KMS-11 (cell line): ENCODE measurements at regions not wholly inside any gene's neighbourhood (a gene's known extent, or its start where the extent isn't known, plus 50 kb on each side); places are given as distances from the start of the nearest gene placed in this dataset.
"Not testable (repeated sequence)": the region's sequence is repeated elsewhere in the genome, so short reads cannot be mapped to it uniquely, and the experiment has no call there.

Source experiments
- H2AFZ ChIP-seq: fragments of 200-600 bp; sonication (generic); 2 replicates; pipeline ENCODE4 v1.6.1; 2016; ENCODE audit warnings: antibody characterized with exemption, mixed run types, low read depth
- H3K27ac ChIP-seq: fragments of 200-600 bp; sonication (generic); 2 replicates; pipeline ENCODE4 v1.6.1; 2016; ENCODE audit warnings: mild to moderate bottlenecking, mixed run types
- H3K27me3 ChIP-seq: fragments of 200-600 bp; sonication (generic); 2 replicates; pipeline ENCODE4 v1.6.1; 2017; ENCODE audit warnings: mild to moderate bottlenecking, low read depth, mixed run types, moderate library complexity; ENCODE audit not compliant: insufficient read depth
- H3K36me3 ChIP-seq: fragments of 200-600 bp; sonication (generic); 2 replicates; pipeline ENCODE4 v1.6.1; 2017; ENCODE audit warnings: mild to moderate bottlenecking, mixed run types; ENCODE audit not compliant: insufficient read depth
- H3K4me1 ChIP-seq: fragments of 200-600 bp; sonication (generic); 2 replicates; pipeline ENCODE4 v1.6.1; 2016; ENCODE audit warnings: mild to moderate bottlenecking, low read depth, mixed run types; ENCODE audit not compliant: poor library complexity, severe bottlenecking
- H3K4me2 ChIP-seq: fragments of 200-600 bp; sonication (generic); 2 replicates; pipeline ENCODE4 v1.7.0; 2016; ENCODE audit warnings: mild to moderate bottlenecking, mixed run types
- H3K4me3 ChIP-seq: fragments of 200-600 bp; sonication (generic); IDR thresholded peaks from 2 replicates; pipeline ENCODE4 v1.6.1; 2017; ENCODE audit warnings: low read depth, low read length, mixed read lengths; ENCODE audit not compliant: insufficient read depth
- H3K79me2 ChIP-seq: fragments of 200-600 bp; sonication (generic); 2 replicates; pipeline ENCODE4 v1.6.1; 2016; ENCODE audit warnings: low read depth, mixed run types; ENCODE audit not compliant: insufficient read depth
- H3K9ac ChIP-seq: fragments of 200-600 bp; sonication (generic); 2 replicates; pipeline ENCODE4 v1.6.1; 2016; ENCODE audit warnings: mild to moderate bottlenecking, mixed run types
- H4K20me1 ChIP-seq: fragments of 200-600 bp; sonication (generic); 2 replicates; pipeline ENCODE4 v1.6.1; 2016; ENCODE audit warnings: mild to moderate bottlenecking, mixed run types; ENCODE audit not compliant: insufficient read depth
- TF ChIP-seq, protein P1 (sequence below): fragments of 200-600 bp; sonication (generic); conservative IDR thresholded peaks from 2 replicates; pipeline ENCODE4 v1.6.1; 2017; ENCODE audit warnings: low read depth, mild to moderate bottlenecking, antibody characterized with exemption, low read length, moderate library complexity, mixed read lengths

DNA sequence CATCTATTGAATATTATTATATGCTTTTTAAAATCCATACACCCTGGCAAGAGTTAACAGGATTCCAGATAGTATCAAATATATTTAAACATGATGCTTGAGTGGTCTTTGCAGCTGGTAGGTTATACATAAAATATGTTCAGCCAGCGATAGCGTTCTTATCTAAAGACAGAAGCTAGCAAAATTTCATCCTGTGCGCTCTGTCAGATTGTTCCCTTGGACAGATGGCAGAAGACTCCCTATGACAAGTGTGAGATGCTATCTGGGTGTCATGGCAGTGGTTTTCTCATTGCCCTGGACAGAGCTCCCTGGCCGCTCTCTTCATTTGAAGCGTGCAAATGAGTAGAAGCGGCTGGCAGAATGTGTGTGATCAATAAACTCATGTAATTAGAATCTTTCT, 175.2 kb upstream of the SOX14 start:
- TF ChIP-seq, protein P1, sequence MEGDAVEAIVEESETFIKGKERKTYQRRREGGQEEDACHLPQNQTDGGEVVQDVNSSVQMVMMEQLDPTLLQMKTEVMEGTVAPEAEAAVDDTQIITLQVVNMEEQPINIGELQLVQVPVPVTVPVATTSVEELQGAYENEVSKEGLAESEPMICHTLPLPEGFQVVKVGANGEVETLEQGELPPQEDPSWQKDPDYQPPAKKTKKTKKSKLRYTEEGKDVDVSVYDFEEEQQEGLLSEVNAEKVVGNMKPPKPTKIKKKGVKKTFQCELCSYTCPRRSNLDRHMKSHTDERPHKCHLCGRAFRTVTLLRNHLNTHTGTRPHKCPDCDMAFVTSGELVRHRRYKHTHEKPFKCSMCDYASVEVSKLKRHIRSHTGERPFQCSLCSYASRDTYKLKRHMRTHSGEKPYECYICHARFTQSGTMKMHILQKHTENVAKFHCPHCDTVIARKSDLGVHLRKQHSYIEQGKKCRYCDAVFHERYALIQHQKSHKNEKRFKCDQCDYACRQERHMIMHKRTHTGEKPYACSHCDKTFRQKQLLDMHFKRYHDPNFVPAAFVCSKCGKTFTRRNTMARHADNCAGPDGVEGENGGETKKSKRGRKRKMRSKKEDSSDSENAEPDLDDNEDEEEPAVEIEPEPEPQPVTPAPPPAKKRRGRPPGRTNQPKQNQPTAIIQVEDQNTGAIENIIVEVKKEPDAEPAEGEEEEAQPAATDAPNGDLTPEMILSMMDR = no peak
- no peak overlapping the region for H3K27ac ChIP-seq

DNA sequence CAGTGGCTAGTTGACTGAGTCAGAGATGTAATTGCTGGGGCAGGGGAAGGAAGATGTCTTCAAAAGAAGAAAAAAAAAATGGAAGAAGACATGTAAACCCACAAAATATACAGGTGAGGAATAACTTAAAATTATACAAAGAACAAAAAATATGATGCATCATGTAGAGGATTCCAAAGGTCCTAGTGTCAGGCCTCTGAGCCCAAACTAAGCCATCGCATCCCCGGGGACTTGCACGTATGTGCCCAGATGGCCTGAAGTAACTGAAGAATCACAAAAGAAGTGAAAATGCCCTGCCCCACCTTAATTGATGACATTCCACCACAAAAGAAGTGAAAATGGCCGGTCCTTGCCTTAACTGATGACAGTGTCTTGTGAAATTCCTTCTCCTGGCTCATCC, 168.7 kb upstream of the SOX14 start:
- not testable (repeated sequence) for H2AFZ ChIP-seq, H3K4me2 ChIP-seq, H3K9ac ChIP-seq

More for the DNA sequence above, 175.2 kb upstream of the SOX14 start:
- Histone ChIP-seq H3K4me3 (no peak overlapping the region), H3K27me3 (no peaks in the 10 kb centered on the region), H4K20me1 (no peaks in the 10 kb centered on the region), H3K9ac (no peak overlapping the region), H3K4me2 (no peak overlapping the region), H3K4me1 (no peaks in the 10 kb centered on the region), H3K79me2 (no peaks in the 10 kb centered on the region), H2AFZ (no peak overlapping the region), H3K36me3 (no peaks in the 10 kb centered on the region)

DNA sequence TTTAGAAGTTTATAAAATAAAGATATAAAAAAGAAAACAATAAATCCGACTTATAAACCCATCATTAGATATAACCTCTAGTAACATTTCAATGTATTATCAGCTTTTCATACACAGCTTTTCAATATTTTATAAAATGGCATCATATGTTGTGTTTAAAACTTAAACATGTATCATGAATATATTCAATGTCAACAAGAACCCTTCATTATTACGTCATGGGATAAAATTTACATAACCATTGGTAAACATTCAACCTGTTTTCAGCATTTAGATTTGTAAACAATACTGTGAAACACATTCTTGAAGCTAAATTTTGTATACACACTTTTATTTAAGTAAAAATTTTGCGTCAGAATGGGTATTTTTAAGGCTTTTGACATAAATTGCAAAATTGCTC, 153.4 kb upstream of the SOX14 start:
- no peaks in the 10 kb centered on the region for H3K27me3 ChIP-seq
- no peak overlapping the region for H3K27ac ChIP-seq
- H3K36me3 ChIP-seq = no peaks in the 10 kb centered on the region
- no peak overlapping the region for H2AFZ ChIP-seq
- H4K20me1 ChIP-seq = no peaks in the 10 kb centered on the region
- no peak overlapping the region for H3K9ac ChIP-seq
- TF ChIP-seq, protein P1 = no peak
- H3K79me2 ChIP-seq = no peaks in the 10 kb centered on the region
- H3K4me3 ChIP-seq = no peak overlapping the region
- no peaks in the 10 kb centered on the region for H3K4me1 ChIP-seq
- H3K4me2 ChIP-seq = no peak overlapping the region

More for the DNA sequence above, 168.7 kb upstream of the SOX14 start:
- H4K20me1 ChIP-seq, H3K27ac ChIP-seq, H3K36me3 ChIP-seq, H3K27me3 ChIP-seq, H3K4me1 ChIP-seq, H3K79me2 ChIP-seq, H3K4me3 ChIP-seq: not testable (repeated sequence)

DNA sequence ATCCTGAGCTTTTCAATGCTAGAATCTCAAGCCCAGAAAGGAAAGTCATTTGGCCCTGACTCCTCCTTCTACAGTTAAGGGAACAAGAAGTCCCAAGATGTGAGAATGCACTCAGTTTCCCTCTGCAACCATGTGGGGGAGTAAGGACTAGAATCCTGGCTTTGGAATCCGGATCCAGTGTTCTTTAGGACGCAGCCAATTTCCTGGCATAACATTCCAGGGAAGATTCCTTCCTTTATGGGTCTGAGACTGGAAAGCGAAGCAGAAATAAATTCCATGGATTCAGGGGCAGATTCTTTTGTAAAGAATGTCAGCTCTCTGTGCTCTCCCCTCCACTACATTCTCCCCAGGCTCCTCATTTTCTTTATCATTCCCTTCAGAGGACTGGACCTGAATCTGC, 151.8 kb upstream of the SOX14 start:
- no peaks in the 10 kb centered on the region for H3K79me2 ChIP-seq
- no peak overlapping the region for H3K27ac ChIP-seq
- H3K4me3 ChIP-seq = no peak overlapping the region
- H3K4me1 ChIP-seq = no peaks in the 10 kb centered on the region
- no peaks in the 10 kb centered on the region for H4K20me1 ChIP-seq
- TF ChIP-seq, protein P1 = no peak
- no peak overlapping the region for H3K4me2 ChIP-seq
- H3K27me3 ChIP-seq = no peaks in the 10 kb centered on the region
- no peak overlapping the region for H2AFZ ChIP-seq
- no peaks in the 10 kb centered on the region for H3K36me3 ChIP-seq
- H3K9ac ChIP-seq = no peak overlapping the region

DNA sequence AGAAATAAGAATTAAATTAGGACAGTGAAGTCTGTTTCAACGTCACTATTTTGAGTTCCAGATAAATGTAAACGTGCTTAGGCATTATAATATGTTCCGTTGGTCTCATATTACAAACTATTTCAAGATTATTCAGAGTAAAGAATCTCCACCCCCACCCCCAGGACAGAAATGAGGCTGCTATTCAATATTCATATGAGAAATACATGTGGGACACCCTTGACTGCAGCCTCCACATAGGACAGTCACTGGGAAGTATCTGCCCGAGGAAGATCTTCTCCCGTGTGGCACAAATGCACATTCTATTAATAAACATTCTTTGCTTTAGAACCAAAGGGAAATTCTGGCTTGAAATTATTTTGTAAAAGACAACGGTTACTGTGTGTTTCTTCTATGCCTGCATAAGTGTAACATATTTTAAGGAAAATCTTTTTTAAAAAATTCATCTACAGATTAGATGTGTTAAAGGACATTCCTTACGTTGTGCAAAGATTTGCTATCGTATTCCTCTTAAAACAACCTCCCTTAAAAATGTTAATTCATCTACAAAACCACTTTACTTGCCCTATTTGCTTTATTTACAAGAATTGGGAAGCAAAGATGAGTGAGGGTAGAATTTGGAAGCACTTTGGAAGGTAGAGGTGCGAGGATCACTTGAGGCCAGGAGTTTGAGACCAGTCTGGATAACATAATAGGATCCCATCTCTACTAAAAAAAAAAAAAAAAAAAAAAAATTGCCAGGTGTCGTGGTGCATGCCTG, 148.3 kb upstream of the SOX14 start:
- no peaks in the 10 kb centered on the region for H3K27me3 ChIP-seq
- TF ChIP-seq, protein P1 = no peak
- H4K20me1 ChIP-seq = no peaks in the 10 kb centered on the region
- H3K4me2 ChIP-seq = no peak overlapping the region
- H3K79me2 ChIP-seq = no peaks in the 10 kb centered on the region
- H3K4me3 ChIP-seq = no peak overlapping the region
- no peaks in the 10 kb centered on the region for H3K4me1 ChIP-seq
- H3K9ac ChIP-seq = no peak overlapping the region
- H2AFZ ChIP-seq = no peak overlapping the region
- H3K27ac ChIP-seq = no peak overlapping the region
- no peaks in the 10 kb centered on the region for H3K36me3 ChIP-seq
